SK-N-SH (cell line): ENCODE measurements at regions not wholly inside any gene's neighbourhood (a gene's known extent, or its start where the extent isn't known, plus 50 kb on each side); places are given as distances from the start of the nearest gene placed in this dataset.
A peak's percentile ranks its signal among the peaks of the same experiment; 100 is the strongest.

ENCODE experiments used
- CTCF ChIA-PET: fragments of 300-600, 350-600 bp; formaldehyde crosslinking; extraction: SDS; loops from one replicate; lab custom pipeline; 2021; lab: Yijun Ruan, JAX
- POLR2A ChIA-PET: fragments of 350-600 bp; sonication (Branson Sonifier 250); formaldehyde crosslinking; extraction: SDS; loops from one replicate; lab custom pipeline; 2020; ENCODE audit warnings: antibody characterized with exemption, inconsistent platforms; lab: Yijun Ruan, JAX
- DNase-seq: peaks from one replicate; pipeline ENCODE4 v3.0.0; 2012
- H2AFZ ChIP-seq: fragments of 200-600 bp; sonication (generic); 2 replicates; pipeline ENCODE4 v1.8.1; 2016; ENCODE audit warnings: antibody characterized with exemption, mild to moderate bottlenecking, low read depth
- H3F3A ChIP-seq: fragments of 200-600 bp; sonication (generic); replicated peaks from 2 replicates; pipeline ENCODE3; 2016; ENCODE audit warnings: antibody characterized with exemption, mild to moderate bottlenecking; ENCODE audit not compliant: insufficient read depth
- H3K27ac ChIP-seq, 2 experiments: fragments of 200-500 bp in 1 of 2; fragments of 200-600 bp in 1 of 2; sonication (Bioruptor generic) in 1 of 2; sonication (generic), shearing (Covaris generic) in 1 of 2; 2 replicates each; pipeline versions ENCODE4 v1.5.1 to v1.6.1; 2014 to 2016; ENCODE audit warnings: low read depth in 2 of 2, inconsistent platforms in 1 of 2, low read length in 1 of 2, mild to moderate bottlenecking in 1 of 2, mixed read lengths in 1 of 2
- H3K27me3 ChIP-seq: fragments of 200-600 bp; sonication (generic), shearing (Covaris generic); 2 replicates; pipeline ENCODE4 v1.6.1; 2016; ENCODE audit warnings: mixed run types; ENCODE audit not compliant: insufficient read depth
- H3K36me3 ChIP-seq, 2 experiments: fragments of 200-500 bp in 1 of 2; fragments of 200-600 bp in 1 of 2; sonication (Bioruptor generic) in 1 of 2; sonication (generic) in 1 of 2; replicated peaks in 1 of 2; 2 replicates each; pipeline versions ENCODE3 to v1.5.1; 2014 to 2016; ENCODE audit warnings: low read length in 1 of 2, mild to moderate bottlenecking in 1 of 2; ENCODE audit not compliant: insufficient read depth in 2 of 2, control insufficient read depth in 1 of 2
- H3K4me1 ChIP-seq, 2 experiments: fragments of 200-500 bp in 1 of 2; fragments of 200-600 bp in 1 of 2; sonication (Bioruptor generic) in 1 of 2; sonication (generic), shearing (Covaris generic) in 1 of 2; 2 replicates each; pipeline versions ENCODE4 v1.5.1 to v1.6.1; 2014 to 2016; ENCODE audit warnings: low read depth in 1 of 2, low read length in 1 of 2, mixed run types in 1 of 2; ENCODE audit not compliant: insufficient read depth in 2 of 2, control insufficient read depth in 1 of 2
- H3K4me2 ChIP-seq: fragments of 200-600 bp; sonication (generic), shearing (Covaris generic); 2 replicates; pipeline ENCODE4 v1.6.1; 2017; ENCODE audit warnings: mixed run types
- H3K4me3 ChIP-seq, 2 experiments: fragments of 200-500 bp in 1 of 2; fragments of 200-600 bp in 1 of 2; sonication (Bioruptor generic) in 1 of 2; sonication (generic), shearing (Covaris generic) in 1 of 2; 2 replicates each; pipeline versions ENCODE4 v1.5.1 to v1.8.1; 2014 to 2016; ENCODE audit warnings: low read depth in 2 of 2, inconsistent platforms in 1 of 2, low read length in 1 of 2, mild to moderate bottlenecking in 1 of 2, mixed read lengths in 1 of 2, moderate library complexity in 1 of 2
- H3K79me2 ChIP-seq: fragments of 200-600 bp; sonication (generic); 2 replicates; pipeline ENCODE4 v1.8.1; 2017; ENCODE audit warnings: mild to moderate bottlenecking; ENCODE audit not compliant: insufficient read depth
- H3K9ac ChIP-seq: fragments of 200-600 bp; sonication (generic); 2 replicates; pipeline ENCODE4 v1.6.1; 2017; ENCODE audit warnings: mixed run types
- H3K9me2 ChIP-seq: fragments of 200-600 bp; sonication (generic); 2 replicates; pipeline ENCODE4 v1.6.1; 2017; ENCODE audit warnings: mixed run types
- H3K9me3 ChIP-seq: fragments of 200-600 bp; sonication (generic); 2 replicates; pipeline ENCODE4 v1.6.1; 2017; ENCODE audit warnings: mixed run types, mild to moderate bottlenecking, moderate library complexity
- H4K20me1 ChIP-seq: fragments of 200-600 bp; sonication (generic); 2 replicates; pipeline ENCODE4 v1.6.1; 2017; ENCODE audit warnings: mild to moderate bottlenecking, mixed run types; ENCODE audit not compliant: insufficient read depth
- CHD2 ChIP-seq: fragments of 150-350 bp; IDR thresholded peaks from 2 replicates; pipeline ENCODE4 v1.6.1; 2018; ENCODE audit warnings: low read length; ENCODE audit not compliant: partially characterized antibody
- EP300 ChIP-seq, 2 experiments: IDR thresholded peaks; 2 replicates each; pipeline versions ENCODE4 v1.4.0 to v1.6.1; 2012; ENCODE audit warnings: borderline replicate concordance in 1 of 2, low read depth in 1 of 2, low read length in 1 of 2
- EZH2phosphoT487 ChIP-seq: fragments of 200-600 bp; sonication (generic); IDR thresholded peaks from 2 replicates; pipeline ENCODE4 v1.6.1; 2017; ENCODE audit warnings: low read depth, mixed run types, mild to moderate bottlenecking, antibody characterized with exemption, moderate library complexity, borderline replicate concordance
- FOXJ3 ChIP-seq: sonication (generic); formaldehyde crosslinking; IDR thresholded peaks from 2 replicates; pipeline ENCODE4 v1.5.1; 2020; ENCODE audit warnings: mild to moderate bottlenecking, missing genetic modification reagents
- GABPA ChIP-seq: IDR thresholded peaks from 2 replicates; pipeline ENCODE4 v1.4.0; 2012; ENCODE audit warnings: low read depth, mild to moderate bottlenecking
- GATA2 ChIP-seq: sonication (generic); formaldehyde crosslinking; IDR thresholded peaks from 2 replicates; pipeline ENCODE4 v1.5.0; 2020; ENCODE audit warnings: mild to moderate bottlenecking, missing genetic modification reagents
- JUND ChIP-seq: IDR thresholded peaks from 2 replicates; pipeline ENCODE4 v1.4.0; 2012
- MEF2A ChIP-seq: IDR thresholded peaks from 2 replicates; pipeline ENCODE4 v1.4.0; 2012; ENCODE audit warnings: low read depth, borderline replicate concordance
- MXI1 ChIP-seq: IDR thresholded peaks from 2 replicates; pipeline ENCODE4 v1.6.1; 2012; ENCODE audit warnings: mild to moderate bottlenecking, low read depth, low read length, improper control_type of control experiment
- RCOR1 ChIP-seq: fragments of 150-350 bp; IDR thresholded peaks from 2 replicates; pipeline ENCODE4 v1.6.1; 2017; ENCODE audit warnings: antibody characterized with exemption, low read length
- REST ChIP-seq: IDR thresholded peaks from 2 replicates; pipeline ENCODE4 v1.6.1; 2012; ENCODE audit warnings: mild to moderate bottlenecking, low read depth, low read length, moderate library complexity
- RFX5 ChIP-seq: IDR thresholded peaks from 2 replicates; pipeline ENCODE4 v1.6.1; 2012; ENCODE audit warnings: mild to moderate bottlenecking, improper control_type of control experiment, low read length
- SMC3 ChIP-seq: IDR thresholded peaks from 2 replicates; pipeline ENCODE4 v1.6.1; 2012; ENCODE audit warnings: low read depth, low read length, improper control_type of control experiment
- TEAD4 ChIP-seq: IDR thresholded peaks from 2 replicates; pipeline ENCODE4 v1.4.0; 2012; ENCODE audit warnings: mild to moderate bottlenecking, borderline replicate concordance; ENCODE audit not compliant: insufficient read depth
- WGBS: methylation state at CpG from one replicate; pipeline ENCODE4 v1.1.6; 2017; ENCODE audit warnings: low lambda C conversion rate; 5-methylcytosine and 5-hydroxymethylcytosine counted together

- ChIA-PET POLR2A (no interaction called here), CTCF (no interaction called here)
- no peak for TF ChIP-seq EZH2phosphoT487
- TF ChIP-seq REST: no peak
- no peak for TF ChIP-seq GATA2 (CRISPR knock-in tag)
- TF ChIP-seq MEF2A: no peak
- TF ChIP-seq RFX5: no peak
- TF ChIP-seq CHD2: no peak
- no peak for TF ChIP-seq FOXJ3
- no peak for TF ChIP-seq GABPA
- TF ChIP-seq RCOR1: no peak
- no peak for TF ChIP-seq JUND
- H3K27ac ChIP-seq: no peak overlapping the region
- H4K20me1 ChIP-seq: peaks cover 39% of the 10 kb centered on the region
- H3K4me2 ChIP-seq: no peak overlapping the region
- H3K9me3 ChIP-seq: no peaks in the 10 kb centered on the region
- H3K4me1 ChIP-seq: peaks cover 0 to 13% of the 10 kb centered on the region in 2 experiments; a peak in 2 of 4 replicates
- H3K79me2 ChIP-seq: peaks cover 92% of the 10 kb centered on the region
- no peaks in the 10 kb centered on the region for H3K27me3 ChIP-seq
- no peak overlapping the region for H3K4me3 ChIP-seq
- peaks cover 2 to 27% of the 10 kb centered on the region in 2 experiments for H3K36me3 ChIP-seq
- H3K9me2 ChIP-seq: no peaks in the 10 kb centered on the region
- no peak for DNase-seq
- H2AFZ ChIP-seq: no peak overlapping the region
- 63% methylated on average over 4 of the region's 4 CpGs for WGBS
- peaks cover 19% of the 10 kb centered on the region for H3F3A ChIP-seq
- no peak overlapping the region for H3K9ac ChIP-seq
These were observed 94.7 kb upstream of the NAV2 start for GRCh38 chr11:19617696-19618523.

GRCh38 chr11:19615341-19616183, 97.1 kb upstream of the NAV2 start:
- Histone ChIP-seq H3K79me2 (peaks cover 93% of the 10 kb centered on the region), H3K9me2 (no peaks in the 10 kb centered on the region), H3F3A (peaks cover 22% of the 10 kb centered on the region), H3K27me3 (no peaks in the 10 kb centered on the region), H3K9ac (no peak overlapping the region), H4K20me1 (peaks cover 47% of the 10 kb centered on the region), H3K9me3 (peaks cover 6% of the 10 kb centered on the region; the same call in 1 of the 2 replicates), H3K27ac (peak overlapping the region in 1 of 2 experiments; percentile 53; a peak in 2 of 4 replicates), H3K4me3 (no peak overlapping the region), H3K4me2 (no peak overlapping the region), H3K4me1 (peaks cover 0 to 13% of the 10 kb centered on the region in 2 experiments; a peak in 2 of 4 replicates), H3K36me3 (peaks cover 2 to 42% of the 10 kb centered on the region in 2 experiments), H2AFZ (no peak overlapping the region)
- POLR2A ChIA-PET: no interaction called here
- 77% methylated on average over 11 of the region's 11 CpGs for WGBS
- CTCF ChIA-PET: interaction anchor here (0.9 kb wide), 1 partner anchor 87 kb away, joined by 3 read pairs; no protein-coding TSS in a partner anchor
- DNase-seq: no peak
- no peak for TF ChIP-seq EP300 (IDR thresholded peaks at IDR 0.05; ENCODE audit: borderline replicate concordance in 1 of 2, low read depth in 1 of 2, low read length in 1 of 2)
- TF ChIP-seq RCOR1: no peak
- TF ChIP-seq GATA2 (CRISPR knock-in tag): no peak
- TF ChIP-seq TEAD4: no peak
- no peak for TF ChIP-seq SMC3
- no peak for TF ChIP-seq MXI1
- no peak for TF ChIP-seq GABPA
